NCI-H187 (cell line): ENCODE measurements at regions not wholly inside any gene's neighbourhood (a gene's known extent, or its start where the extent isn't known, plus 50 kb on each side); places are given as distances from the start of the nearest gene placed in this dataset.
A peak's percentile ranks its signal among the peaks of the same experiment; 100 is the strongest.
"Not testable (repeated sequence)": the region's sequence is repeated elsewhere in the genome, so short reads cannot be mapped to it uniquely, and the experiment has no call there.

Source experiments
- DNase-seq, 2 experiments: peaks; one replicate each; lab custom pipeline; 2025; lab: John Stamatoyannopoulos, UW

DNA sequence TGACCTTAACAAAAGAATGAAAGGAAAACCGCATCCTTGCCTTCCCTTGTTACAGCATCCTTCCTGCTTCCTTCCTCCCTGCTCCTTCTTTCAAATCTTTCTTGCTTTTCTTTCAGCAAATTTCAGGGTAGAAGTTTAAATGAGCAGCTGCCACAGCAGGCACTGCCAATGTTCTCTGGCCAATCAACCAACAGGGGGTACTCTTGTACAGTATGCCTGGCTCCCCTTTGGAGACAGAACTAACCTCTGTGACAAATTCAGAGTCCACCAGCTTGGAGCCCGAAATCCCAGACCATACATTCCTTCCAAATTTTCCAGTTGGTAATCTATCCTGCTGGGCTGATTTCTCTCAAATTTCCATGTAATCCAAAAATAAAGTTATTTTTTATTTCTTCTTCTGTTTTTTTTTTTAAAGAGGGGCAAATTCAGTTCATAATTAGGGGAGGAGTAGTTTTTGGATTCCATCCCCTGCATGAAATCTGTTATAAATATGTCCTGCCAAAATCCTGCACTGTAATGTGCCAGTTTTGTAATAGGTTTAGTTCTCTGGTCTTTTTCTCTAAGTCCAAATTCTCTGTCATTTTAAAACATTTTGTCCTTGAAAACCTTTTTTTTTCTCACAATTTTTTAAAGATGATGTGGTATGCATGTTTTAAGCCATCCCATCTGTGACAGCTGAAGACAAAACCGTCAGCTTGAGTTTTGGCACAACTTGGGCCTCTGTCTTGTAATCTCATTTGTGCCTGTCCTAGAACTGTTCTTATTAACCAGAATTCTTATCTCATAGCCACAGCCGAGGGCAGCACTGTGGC is 610.0 kb upstream of the LMO3 start:
- DNase-seq, result no peak

DNA sequence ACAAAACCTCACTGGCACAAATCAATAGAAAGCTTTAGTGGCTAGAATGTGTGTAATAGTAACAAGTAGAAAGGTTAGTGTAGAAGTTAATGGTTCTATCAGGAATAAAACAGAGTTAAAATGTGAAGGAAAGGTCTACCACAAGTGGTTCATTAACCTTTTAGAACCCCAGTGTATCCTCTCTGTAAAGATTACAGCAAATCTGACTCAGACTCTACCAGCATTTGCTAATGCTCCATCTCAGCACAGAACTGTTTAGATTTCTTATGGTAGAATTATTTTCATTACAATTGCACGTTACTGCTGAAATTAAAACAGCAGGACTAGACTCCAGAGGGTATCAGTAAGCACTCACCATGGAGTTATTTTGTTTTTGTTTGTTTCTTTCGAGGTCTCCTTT is 609.0 kb upstream of the LMO3 start:
- no peak for DNase-seq

DNA sequence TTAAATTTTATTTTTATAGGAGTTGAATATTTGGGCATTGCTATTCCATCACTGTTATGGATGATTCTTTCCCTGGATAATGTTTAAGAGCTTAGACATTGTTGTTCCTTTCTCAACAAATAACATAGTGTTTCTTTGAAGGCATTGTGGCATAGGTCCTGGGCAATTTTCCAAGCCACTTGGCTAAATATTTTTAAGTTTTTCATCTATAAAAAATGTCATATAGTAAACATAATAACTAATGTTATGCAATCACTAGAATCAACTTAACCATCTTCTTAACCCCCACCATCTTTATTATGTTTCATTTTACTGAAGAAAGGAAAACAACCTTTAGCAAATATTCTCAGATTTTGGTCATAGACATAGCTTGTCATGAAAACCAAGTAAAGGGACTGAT is 600.6 kb upstream of the LMO3 start:
- no peak for DNase-seq

- no peak for DNase-seq
Observed at GRCh38 chr12:17204289-17205054, 598.5 kb upstream of the LMO3 start.

DNA sequence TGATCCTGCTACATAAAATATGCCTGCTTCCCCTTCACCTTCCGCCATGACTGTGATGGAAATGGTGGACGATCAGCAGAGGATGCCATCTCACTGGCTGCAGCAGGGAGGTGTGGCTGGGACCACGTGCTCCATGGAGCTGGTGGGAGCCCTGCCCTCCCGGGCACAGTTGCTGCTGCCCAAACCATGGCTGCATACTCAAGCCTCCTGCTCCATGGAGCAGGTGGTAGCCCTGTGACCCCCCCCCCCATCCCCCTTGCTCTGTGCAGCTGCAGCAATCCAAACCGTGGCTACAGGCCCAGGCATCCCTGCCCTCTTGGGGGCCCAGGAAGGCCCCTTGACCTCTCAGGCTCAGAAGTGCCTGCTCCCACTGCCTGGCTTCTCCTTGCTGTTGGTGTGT is 597.5 kb upstream of the LMO3 start:
- no peak for DNase-seq

- no peak for DNase-seq
Observed at GRCh38 chr12:17197971-17198370, 592.0 kb upstream of the LMO3 start.

DNA sequence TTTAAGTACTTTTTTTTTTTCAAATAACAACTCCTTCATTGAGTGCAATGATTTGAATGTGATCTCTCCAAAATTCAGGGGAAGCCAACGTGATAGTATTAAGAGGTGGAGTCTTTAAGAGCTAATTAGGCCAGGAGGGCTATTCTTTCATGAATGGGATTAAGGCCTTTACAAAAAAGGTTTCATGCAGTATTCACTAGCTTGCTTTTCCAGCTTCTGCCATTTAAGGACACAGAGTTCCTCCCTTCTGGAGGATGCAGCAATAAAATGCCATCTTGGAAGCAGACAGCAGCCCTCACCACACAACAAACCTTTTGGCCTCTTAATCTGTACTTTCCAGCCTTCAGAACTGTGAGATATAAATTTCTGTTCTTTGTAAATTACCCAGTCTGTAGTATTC is 586.8 kb upstream of the LMO3 start:
- DNase-seq, result no peak

DNA sequence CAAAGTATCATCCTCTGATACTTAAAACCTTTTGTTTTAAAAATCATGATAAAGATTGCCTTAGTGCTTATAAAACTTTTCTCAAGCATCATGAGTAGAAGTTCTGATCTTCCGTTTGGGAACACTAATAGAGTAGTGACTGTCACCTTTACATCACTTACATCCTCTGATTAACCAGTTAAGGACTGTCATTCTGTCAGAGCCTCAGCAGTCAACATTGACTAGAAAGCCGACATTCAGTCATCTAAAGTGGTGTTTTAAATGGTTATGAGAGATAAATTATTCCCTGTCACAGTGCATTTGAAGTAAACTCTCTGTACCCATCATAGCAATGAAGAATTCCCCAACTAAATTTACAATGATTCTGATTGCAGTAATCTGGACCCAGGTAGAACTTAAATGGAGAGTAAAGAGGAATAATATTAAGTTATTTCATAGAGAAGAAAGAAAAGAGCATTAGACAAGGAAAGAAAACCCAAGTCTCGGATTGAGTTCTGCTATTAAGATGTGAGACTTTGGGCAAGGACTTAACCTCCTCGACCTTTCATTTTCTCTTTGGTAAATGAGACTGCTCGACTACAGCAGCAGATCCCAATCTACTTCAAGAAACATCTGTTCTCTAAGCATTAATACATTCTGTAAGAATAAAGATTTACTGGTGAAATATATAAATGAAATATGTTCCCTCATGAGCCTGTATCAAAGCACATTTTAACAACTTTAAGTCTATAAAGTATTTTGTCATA is 563.9 kb upstream of the LMO3 start:
- no peak for DNase-seq

- no peak for DNase-seq
Observed at GRCh38 chr12:17159506-17160300, 553.7 kb upstream of the LMO3 start.

DNA sequence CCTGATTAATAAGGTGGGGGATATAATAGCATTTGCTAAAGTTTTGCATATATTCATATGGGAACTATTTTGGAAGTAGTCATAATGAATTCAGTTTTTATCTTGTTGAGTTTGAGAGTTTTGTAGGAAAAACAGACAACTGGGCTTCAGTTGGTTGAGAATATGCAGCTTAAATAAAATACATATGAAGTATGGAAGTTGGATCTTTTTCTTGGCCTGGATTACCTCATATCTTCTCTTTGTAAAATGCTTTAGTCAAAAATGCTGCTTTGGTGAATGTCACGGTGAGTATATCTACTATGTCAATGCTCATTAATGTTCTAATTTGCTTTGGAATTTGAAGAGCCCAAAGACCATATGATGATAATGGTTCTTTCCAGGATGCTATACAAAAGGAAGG is 552.2 kb upstream of the LMO3 start:
- DNase-seq, result no peak

DNA sequence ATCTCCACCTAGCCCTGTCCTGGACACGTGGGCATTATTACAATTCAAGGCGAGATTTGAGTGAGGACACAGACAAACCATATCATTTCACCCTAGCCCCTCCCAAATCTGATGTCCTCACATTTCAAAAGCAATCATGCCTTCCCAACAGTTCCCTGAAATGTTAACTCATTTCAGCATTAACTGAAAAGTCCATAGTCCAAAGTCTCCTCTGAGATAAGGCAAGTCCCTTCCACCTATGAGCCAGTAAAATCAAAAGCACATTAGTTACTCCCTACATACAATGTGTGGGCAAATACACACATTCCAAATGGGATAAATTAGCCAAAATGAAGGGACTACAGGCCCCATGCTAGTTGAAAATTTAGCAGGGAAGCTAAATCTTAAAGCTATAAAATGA is 546.0 kb upstream of the LMO3 start:
- DNase-seq, result no peak

GRCh38 chr12:17148706-17149105 is 542.7 kb upstream of the LMO3 start:
- DNase-seq, result no peak

GRCh38 chr12:17142856-17143255 is 536.9 kb upstream of the LMO3 start:
- no peak for DNase-seq

GRCh38 chr12:17139931-17140330 is 534.0 kb upstream of the LMO3 start:
- DNase-seq, result no peak

DNA sequence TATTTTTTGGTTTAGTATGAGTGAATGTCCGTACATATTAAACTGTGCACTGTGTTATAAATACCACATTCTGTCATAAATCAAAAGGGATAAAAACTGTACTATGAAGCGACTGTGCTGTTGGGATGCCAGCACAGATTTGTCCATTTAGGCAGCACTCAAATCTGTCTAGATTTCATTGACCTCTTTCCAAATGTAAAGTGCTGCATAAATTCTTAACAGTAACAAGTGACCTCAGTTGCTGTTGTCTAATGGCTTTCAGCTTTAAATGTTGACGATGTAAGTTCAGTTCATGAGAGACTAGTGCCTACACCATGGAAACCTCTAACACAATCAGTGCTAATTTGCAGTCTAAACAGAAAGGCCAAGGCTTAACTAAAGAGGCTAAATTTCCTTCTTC is 531.4 kb upstream of the LMO3 start:
- no peak for DNase-seq

DNA sequence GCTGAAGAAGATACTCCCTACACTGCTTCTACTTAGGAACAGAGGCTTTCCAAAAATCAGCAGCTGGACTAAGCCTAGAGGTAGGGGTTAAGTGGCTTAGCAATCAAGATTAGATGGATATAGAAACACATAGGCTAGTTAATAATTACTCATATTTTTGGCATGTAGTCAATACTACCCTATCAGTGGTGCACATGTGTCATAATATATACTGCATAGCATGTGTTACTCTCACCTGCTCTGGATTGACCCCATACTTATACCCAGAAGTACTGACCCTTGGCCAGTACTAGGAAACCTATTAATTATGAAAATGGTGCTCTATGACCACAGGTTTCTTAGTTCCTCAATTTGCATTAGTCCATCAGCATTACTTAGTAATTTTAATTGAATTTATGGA is 528.4 kb upstream of the LMO3 start:
- no peak for DNase-seq

DNA sequence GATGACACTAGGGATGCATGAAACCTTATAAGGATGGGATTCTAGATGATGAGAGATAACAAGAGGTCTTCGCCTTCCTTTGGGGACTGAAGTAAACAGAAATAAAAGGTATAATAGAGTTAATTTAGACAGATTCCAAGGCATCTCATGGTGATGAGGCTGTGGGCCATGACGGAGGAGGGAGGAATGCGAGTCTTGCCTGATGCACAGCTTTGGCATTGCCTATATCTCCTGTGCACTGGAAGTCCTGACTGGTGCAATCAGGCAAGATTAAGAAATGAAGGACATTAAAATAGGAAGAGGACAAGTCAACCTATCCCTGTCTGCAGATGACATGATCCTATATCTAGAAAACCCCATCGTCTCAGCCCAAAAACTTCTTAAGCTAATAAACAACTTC is 526.4 kb upstream of the LMO3 start:
- DNase-seq, result no peak

DNA sequence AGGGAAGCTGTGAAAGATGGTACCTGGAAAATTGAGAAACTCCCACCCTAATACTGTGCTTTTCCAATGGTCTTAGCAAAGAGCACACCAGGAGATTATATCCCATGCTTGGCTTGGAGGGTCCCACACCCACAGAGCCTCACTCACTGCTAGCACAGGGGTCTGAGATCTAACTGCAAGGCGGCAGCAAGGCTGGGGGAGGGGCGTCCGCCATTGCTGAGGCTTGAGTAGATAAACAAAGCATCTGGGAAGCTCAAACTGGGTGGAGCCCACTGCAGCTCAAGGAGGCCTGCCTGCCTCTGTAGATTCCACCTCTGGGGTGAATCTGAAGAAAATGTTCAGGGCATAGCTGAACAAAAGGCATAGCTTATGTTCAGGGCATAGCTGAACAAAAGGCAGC is 510.6 kb upstream of the LMO3 start:
- not testable (repeated sequence) for DNase-seq

DNA sequence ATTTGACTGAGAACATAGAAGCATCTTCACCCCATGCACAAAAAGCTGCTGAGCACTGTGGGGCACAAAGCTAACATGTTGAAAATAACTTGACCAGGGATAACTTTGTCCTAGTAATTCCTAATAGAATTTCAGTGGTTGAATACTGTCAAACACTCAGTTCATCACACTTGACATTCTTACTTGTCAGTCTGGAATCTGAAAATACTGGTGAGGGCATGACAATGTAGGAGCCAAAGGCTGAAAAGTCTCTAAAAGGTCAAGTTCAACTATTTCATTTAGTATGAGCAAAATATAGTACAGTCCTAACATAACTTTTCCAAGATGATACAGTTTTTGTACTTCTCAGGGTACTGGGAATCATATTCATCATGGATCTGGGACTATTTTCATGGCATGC is 504.4 kb upstream of the LMO3 start:
- no peak for DNase-seq

DNA sequence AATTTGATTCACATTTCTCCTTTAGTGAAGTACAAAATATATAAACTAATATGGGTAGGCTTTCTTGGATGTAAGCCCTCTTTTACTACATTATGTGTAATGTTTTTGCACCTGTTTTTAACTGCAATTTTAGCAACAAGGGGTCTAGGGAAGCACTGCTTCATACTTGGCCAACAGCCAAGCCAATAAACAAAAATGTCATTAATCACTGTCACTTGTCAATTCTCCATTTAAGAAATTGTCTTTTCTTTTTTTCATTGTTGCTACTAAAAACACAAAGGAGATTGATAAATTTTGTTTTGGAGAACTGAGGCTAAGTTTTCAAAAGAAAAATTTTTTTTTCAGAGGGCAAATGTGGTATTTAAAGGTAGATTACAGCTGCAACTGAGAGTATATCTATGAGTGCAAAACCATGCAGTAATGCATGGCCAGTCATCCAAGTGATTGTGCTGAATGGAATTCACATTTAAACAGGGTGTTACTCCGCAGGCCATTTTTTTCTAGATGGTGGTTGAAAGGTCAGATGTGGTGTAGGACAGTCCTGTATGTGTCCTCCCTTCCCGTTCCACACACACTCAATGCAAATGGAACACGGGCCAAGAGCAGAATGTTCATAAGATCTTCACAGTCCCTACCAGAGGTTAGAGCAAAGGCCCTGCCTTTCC is 503.0 kb upstream of the LMO3 start:
- peak in 1 of 2 experiments; percentile 11 for DNase-seq

DNA sequence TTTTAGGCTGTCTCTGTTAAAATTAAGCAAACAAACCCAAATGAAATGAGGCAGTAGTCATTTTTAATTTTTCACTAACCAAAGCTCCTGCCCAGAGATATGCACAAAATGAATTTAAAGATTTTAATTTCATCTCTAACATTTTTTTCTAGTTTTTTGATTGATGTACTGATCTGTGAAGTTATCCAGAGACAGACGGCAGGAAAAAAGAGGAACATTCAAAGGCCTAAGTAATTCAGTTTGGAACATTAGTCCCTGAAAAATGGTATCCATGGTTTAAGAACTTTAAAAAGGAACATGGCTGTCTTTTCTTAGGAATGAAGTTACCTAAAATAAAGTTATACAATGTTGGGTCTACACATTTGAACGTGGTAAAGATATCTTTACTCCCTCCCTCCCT is 498.8 kb upstream of the LMO3 start:
- DNase-seq, result no peak

DNA sequence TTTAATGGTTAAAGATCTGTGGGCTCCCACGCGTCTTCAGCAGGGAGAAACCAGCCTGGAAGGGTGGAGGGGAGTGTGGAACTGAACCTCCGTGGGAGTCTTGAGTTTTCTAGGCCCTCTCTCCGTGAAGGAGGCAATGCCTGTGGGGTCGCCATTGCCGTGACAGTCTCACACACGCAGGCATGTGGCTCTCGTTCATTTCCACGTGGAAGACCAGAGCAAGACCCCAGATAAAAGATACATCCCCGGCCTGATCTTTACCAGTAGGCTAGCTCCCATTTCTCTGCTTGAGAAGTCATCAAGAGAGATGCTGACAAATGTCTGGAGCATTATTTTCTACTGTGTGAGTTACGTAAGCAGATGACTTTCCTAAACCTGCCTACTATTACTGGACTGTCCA is 491.7 kb upstream of the LMO3 start:
- no peak for DNase-seq
